ENCODE measurements at regions not wholly inside any gene's neighbourhood (a gene's known extent, or its start where the extent isn't known, plus 50 kb on each side); places are given as distances from the start of the nearest gene placed in this dataset.

DNA sequence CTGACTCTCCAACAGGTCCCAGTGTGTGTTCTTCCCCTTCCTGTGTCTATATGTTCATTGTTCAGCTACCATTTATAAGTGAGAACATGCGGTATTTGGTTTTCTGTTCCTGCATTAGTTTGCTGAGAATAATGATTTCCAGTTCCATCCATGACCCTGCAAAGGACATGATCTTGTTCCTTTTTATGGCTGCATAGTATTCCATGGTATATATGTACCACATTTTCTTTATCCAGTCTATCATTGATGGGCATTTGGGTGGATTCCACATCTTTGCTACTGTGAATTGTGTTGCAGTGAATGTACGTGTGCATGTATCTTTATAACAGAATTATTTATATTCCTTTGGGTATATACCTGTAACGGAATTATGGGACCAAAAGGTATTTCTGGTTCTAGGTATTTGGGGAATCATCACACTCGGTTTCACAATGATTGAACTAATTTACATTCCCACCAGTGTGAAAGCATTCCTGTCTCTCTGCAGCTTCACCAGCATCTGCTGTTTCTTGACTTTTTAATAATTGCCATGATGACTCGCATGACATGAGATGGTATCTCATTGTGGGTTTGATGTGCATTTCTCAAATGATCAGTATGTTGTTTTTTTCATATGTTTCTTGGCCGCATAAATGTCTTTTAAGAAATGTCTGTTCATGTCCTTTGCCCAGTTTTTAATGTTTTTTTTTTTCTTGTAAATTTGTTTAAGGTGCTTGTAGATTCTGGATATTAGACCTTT, 60.2 kb downstream of the LSMEM1 start:
- Histone ChIP-seq H3K9me2 (replicated peaks; ENCODE audit: low read depth, low read length) (no peaks in the 10 kb centered on the region), H3K4me2 (ENCODE audit: low read depth, low read length, poor library complexity, severe bottlenecking) (no peak overlapping the region), H3K9ac (ENCODE audit: low read depth, low read length, poor library complexity, severe bottlenecking) (no peak overlapping the region), H2AFZ (ENCODE audit: low read length) (no peak overlapping the region), H3F3A (ENCODE audit: low read depth) (no peaks in the 10 kb centered on the region), H3K4me3 (ENCODE audit: low read length, poor library complexity, severe bottlenecking) (no peak overlapping the region), H3K36me3 (ENCODE audit: insufficient read depth, low read length) (no peaks in the 10 kb centered on the region), H3K79me2 (ENCODE audit: insufficient read depth, low read length) (no peaks in the 10 kb centered on the region), H3K9me3 (ENCODE audit: insufficient read depth, low read depth, low read length) (no peaks in the 10 kb centered on the region), H4K20me1 (ENCODE audit: insufficient read depth, low read length, poor library complexity, severe bottlenecking) (no peaks in the 10 kb centered on the region), H3K27me3 (ENCODE audit: insufficient read depth, low read length, poor library complexity, severe bottlenecking) (no peaks in the 10 kb centered on the region), H3K4me1 (ENCODE audit: insufficient read depth, low read length, poor library complexity, severe bottlenecking) (no peaks in the 10 kb centered on the region)
- TF ChIP-seq, protein P1, sequence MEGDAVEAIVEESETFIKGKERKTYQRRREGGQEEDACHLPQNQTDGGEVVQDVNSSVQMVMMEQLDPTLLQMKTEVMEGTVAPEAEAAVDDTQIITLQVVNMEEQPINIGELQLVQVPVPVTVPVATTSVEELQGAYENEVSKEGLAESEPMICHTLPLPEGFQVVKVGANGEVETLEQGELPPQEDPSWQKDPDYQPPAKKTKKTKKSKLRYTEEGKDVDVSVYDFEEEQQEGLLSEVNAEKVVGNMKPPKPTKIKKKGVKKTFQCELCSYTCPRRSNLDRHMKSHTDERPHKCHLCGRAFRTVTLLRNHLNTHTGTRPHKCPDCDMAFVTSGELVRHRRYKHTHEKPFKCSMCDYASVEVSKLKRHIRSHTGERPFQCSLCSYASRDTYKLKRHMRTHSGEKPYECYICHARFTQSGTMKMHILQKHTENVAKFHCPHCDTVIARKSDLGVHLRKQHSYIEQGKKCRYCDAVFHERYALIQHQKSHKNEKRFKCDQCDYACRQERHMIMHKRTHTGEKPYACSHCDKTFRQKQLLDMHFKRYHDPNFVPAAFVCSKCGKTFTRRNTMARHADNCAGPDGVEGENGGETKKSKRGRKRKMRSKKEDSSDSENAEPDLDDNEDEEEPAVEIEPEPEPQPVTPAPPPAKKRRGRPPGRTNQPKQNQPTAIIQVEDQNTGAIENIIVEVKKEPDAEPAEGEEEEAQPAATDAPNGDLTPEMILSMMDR (conservative IDR thresholded peaks at IDR 0.05; ENCODE audit: low read length) = no peak
- no peak for TF ChIP-seq EZH2phosphoT487 (IDR thresholded peaks at IDR 0.05; ENCODE audit: borderline replicate concordance)

DNA sequence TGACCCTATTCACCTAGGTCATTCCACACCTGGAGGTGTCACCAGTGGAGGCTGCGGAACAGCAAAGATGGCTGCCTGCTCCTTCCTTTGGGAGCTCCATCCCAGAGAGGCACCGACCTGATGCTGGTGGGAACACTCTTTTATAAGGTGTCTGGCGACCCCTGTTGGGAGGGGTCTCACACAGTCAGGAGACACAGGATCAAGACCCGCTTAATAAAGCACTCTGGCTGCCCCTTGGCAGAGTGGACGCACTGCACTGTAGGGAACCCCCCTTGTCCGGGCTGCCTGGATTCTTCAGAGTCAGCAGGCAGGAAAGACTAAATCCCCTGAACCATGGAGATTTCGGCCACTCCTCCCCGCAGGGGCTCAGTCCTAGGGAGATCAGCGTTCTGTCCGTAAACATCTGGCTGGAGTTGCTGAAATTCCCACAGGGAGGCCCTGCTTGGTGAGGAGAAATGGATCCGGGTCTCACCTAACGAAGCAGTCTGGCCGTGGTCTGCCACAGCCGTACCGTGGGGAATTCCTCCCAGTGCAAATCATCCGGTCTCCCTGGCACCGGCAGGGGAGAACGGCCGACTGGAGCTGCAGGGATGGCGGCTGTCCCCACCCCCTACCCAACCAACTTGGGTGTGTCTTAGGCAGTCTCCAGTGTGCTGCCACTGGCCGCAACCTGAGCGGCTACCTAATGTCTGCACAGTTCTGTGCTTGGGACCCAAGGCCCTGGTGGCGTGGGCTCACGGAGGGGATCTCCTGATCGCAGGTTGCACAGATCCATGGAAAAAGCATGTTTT, 66.1 kb downstream of the LSMEM1 start:
- Histone ChIP-seq H2AFZ (ENCODE audit: low read length) (no peak overlapping the region), H3K9ac (ENCODE audit: low read depth, low read length, poor library complexity, severe bottlenecking) (no peak overlapping the region), H3K9me2 (replicated peaks; ENCODE audit: low read depth, low read length) (no peaks in the 10 kb centered on the region), H3K4me3 (ENCODE audit: low read length, poor library complexity, severe bottlenecking) (no peak overlapping the region), H3F3A (ENCODE audit: low read depth) (no peaks in the 10 kb centered on the region), H3K9me3 (ENCODE audit: insufficient read depth, low read depth, low read length) (no peaks in the 10 kb centered on the region), H3K79me2 (ENCODE audit: insufficient read depth, low read length) (no peaks in the 10 kb centered on the region), H3K27me3 (ENCODE audit: insufficient read depth, low read length, poor library complexity, severe bottlenecking) (no peaks in the 10 kb centered on the region), H3K4me2 (ENCODE audit: low read depth, low read length, poor library complexity, severe bottlenecking) (no peak overlapping the region), H4K20me1 (ENCODE audit: insufficient read depth, low read length, poor library complexity, severe bottlenecking) (no peaks in the 10 kb centered on the region), H3K4me1 (ENCODE audit: insufficient read depth, low read length, poor library complexity, severe bottlenecking) (no peaks in the 10 kb centered on the region), H3K36me3 (ENCODE audit: insufficient read depth, low read length) (no peaks in the 10 kb centered on the region)
- no peak for TF ChIP-seq EZH2phosphoT487 (IDR thresholded peaks at IDR 0.05; ENCODE audit: borderline replicate concordance)
- TF ChIP-seq, protein P1 (conservative IDR thresholded peaks at IDR 0.05; ENCODE audit: low read length) = peak; percentile 43

DNA sequence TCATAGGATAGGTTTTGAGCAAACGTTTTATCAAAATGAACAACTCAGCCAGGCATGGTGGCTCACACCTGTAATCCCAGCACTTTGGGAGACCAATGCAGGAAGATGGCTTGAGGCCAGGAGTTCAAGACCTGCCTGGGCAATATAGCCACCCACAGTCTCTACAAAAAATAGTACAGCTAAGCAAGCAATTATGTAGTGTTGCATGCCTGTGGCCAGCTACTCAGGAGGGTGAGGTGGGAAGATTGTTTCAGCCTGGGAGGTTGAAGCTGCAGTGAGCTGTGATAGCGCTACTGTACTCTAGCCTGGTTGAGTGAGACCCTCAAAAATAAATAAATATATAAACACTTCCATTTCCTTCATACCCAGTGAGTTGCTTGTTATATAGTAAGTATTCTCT, 67.1 kb downstream of the LSMEM1 start:
- no peak overlapping the region for H2AFZ ChIP-seq (ENCODE audit: low read length)
- H3K36me3 ChIP-seq (ENCODE audit: insufficient read depth, low read length) = no peaks in the 10 kb centered on the region
- no peaks in the 10 kb centered on the region for H3K79me2 ChIP-seq (ENCODE audit: insufficient read depth, low read length)
- no peaks in the 10 kb centered on the region for H3K4me1 ChIP-seq (ENCODE audit: insufficient read depth, low read length, poor library complexity, severe bottlenecking)
- H3F3A ChIP-seq (ENCODE audit: low read depth) = no peaks in the 10 kb centered on the region
- H3K27me3 ChIP-seq (ENCODE audit: insufficient read depth, low read length, poor library complexity, severe bottlenecking) = no peaks in the 10 kb centered on the region
- H3K9me2 ChIP-seq (replicated peaks; ENCODE audit: low read depth, low read length) = no peaks in the 10 kb centered on the region
- H3K4me3 ChIP-seq (ENCODE audit: low read length, poor library complexity, severe bottlenecking) = no peak overlapping the region
- no peaks in the 10 kb centered on the region for H3K9me3 ChIP-seq (ENCODE audit: insufficient read depth, low read depth, low read length)
- no peak for TF ChIP-seq EZH2phosphoT487 (IDR thresholded peaks at IDR 0.05; ENCODE audit: borderline replicate concordance)
- TF ChIP-seq, protein P1 (conservative IDR thresholded peaks at IDR 0.05; ENCODE audit: low read length) = no peak
- H3K9ac ChIP-seq (ENCODE audit: low read depth, low read length, poor library complexity, severe bottlenecking) = no peak overlapping the region
- no peaks in the 10 kb centered on the region for H4K20me1 ChIP-seq (ENCODE audit: insufficient read depth, low read length, poor library complexity, severe bottlenecking)
- no peak overlapping the region for H3K4me2 ChIP-seq (ENCODE audit: low read depth, low read length, poor library complexity, severe bottlenecking)
